Left lung (tissue), 4 donors: ENCODE measurements at regions not wholly inside any gene's neighbourhood (a gene's known extent, or its start where the extent isn't known, plus 50 kb on each side); places are given as distances from the start of the nearest gene placed in this dataset.
A peak's percentile ranks its signal among the peaks of the same experiment; 100 is the strongest.

Experiments used
- ATAC-seq: fragments of 200-7000 bp; cut with Tn5 transposase; one replicate; pipeline ENCODE4 v1.9.1; 2020; ENCODE audit warnings: moderate library complexity
- DNase-seq, 4 donors: peaks; one replicate each; pipeline ENCODE4 v3.0.0-alpha.2; 2013 to 2020
- H3K27ac ChIP-seq, 2 donors: fragments of 200-600 bp; sonication (generic) in 1 of 2; one replicate each; pipeline versions ENCODE4 v1.5.0 to v1.8.0; 2020 to 2021
- H3K27me3 ChIP-seq, 2 donors: fragments of 200-600 bp; sonication (generic) in 1 of 2; one replicate each; pipeline versions ENCODE4 v1.5.0 to v1.8.0; 2020 to 2021
- H3K36me3 ChIP-seq, 2 donors: fragments of 200-600 bp; sonication (generic) in 1 of 2; one replicate each; pipeline versions ENCODE4 v1.5.0 to v1.8.0; 2020 to 2021
- H3K4me1 ChIP-seq, 2 donors: fragments of 200-600 bp; one replicate each; pipeline ENCODE4 v1.8.0; 2021
- H3K4me3 ChIP-seq, 2 donors: fragments of 200-600 bp; sonication (generic) in 1 of 2; one replicate each; pipeline versions ENCODE4 v1.5.0 to v1.8.0; 2020 to 2021; ENCODE audit warnings: mild to moderate bottlenecking in 1 of 2
- H3K9me3 ChIP-seq, 2 donors: fragments of 200-600 bp; sonication (generic) in 1 of 2; one replicate each; pipeline versions ENCODE4 v1.5.0 to v1.8.0; 2020 to 2021
- CTCF ChIP-seq, 2 donors: fragments of 200-600 bp; sonication (generic) in 1 of 2; IDR thresholded peaks; one replicate each; pipeline versions ENCODE4 v1.5.0 to v1.8.0; 2021; ENCODE audit warnings: antibody characterized with exemption in 2 of 2
- intact Hi-C, 2 donors: fragments of 100-400 bp; cut with DNase I; formaldehyde crosslinking; loops; one replicate each; pipeline versions ENCODE4 v1.11.2 to v1.14.2; 2022
- donor health status: DM: no; HTN: yes; CAD: no.
- donor health status: DM: no; HTN: no; CAD: no.

GRCh38 chr9:93843396-93843795, 111.8 kb downstream of the BARX1 start:
- Histone ChIP-seq H3K36me3 (no peaks in the 10 kb centered on the region), H3K9me3 (peaks cover 0 to 6% of the 10 kb centered on the region in 2 donors), H3K27ac (no peak overlapping the region), H3K4me1 (no peaks in the 10 kb centered on the region), H3K27me3 (no peaks in the 10 kb centered on the region), H3K4me3 (no peak overlapping the region)
- intact Hi-C loops: no loop called here
- no peak for TF ChIP-seq CTCF (IDR thresholded peaks at IDR 0.05)
- no peak for DNase-seq
- no peak for ATAC-seq

GRCh38 chr9:93830606-93831005, 124.5 kb downstream of the BARX1 start:
- intact Hi-C loops: no loop called here
- Histone ChIP-seq H3K36me3 (no peaks in the 10 kb centered on the region), H3K4me3 (no peak overlapping the region), H3K27me3 (peaks cover 0 to 52% of the 10 kb centered on the region in 2 donors), H3K27ac (no peak overlapping the region), H3K4me1 (peaks cover 5 to 6% of the 10 kb centered on the region in 2 donors), H3K9me3 (no peaks in the 10 kb centered on the region)
- no peak for TF ChIP-seq CTCF (IDR thresholded peaks at IDR 0.05)
- ATAC-seq: no peak
- DNase-seq: no peak

GRCh38 chr9:93830012-93830596, 125.1 kb downstream of the BARX1 start:
- DNase-seq (no peak), ATAC-seq (no peak)
- no peaks in the 10 kb centered on the region for H3K9me3 ChIP-seq
- H3K27me3 ChIP-seq: peaks cover 0 to 57% of the 10 kb centered on the region in 2 donors
- H3K27ac ChIP-seq: no peak overlapping the region
- no peaks in the 10 kb centered on the region for H3K36me3 ChIP-seq
- TF ChIP-seq CTCF (IDR thresholded peaks at IDR 0.05): no peak
- H3K4me3 ChIP-seq: no peak overlapping the region
- peaks cover 5 to 6% of the 10 kb centered on the region in 2 donors for H3K4me1 ChIP-seq
- intact Hi-C loops: no loop called here

DNA sequence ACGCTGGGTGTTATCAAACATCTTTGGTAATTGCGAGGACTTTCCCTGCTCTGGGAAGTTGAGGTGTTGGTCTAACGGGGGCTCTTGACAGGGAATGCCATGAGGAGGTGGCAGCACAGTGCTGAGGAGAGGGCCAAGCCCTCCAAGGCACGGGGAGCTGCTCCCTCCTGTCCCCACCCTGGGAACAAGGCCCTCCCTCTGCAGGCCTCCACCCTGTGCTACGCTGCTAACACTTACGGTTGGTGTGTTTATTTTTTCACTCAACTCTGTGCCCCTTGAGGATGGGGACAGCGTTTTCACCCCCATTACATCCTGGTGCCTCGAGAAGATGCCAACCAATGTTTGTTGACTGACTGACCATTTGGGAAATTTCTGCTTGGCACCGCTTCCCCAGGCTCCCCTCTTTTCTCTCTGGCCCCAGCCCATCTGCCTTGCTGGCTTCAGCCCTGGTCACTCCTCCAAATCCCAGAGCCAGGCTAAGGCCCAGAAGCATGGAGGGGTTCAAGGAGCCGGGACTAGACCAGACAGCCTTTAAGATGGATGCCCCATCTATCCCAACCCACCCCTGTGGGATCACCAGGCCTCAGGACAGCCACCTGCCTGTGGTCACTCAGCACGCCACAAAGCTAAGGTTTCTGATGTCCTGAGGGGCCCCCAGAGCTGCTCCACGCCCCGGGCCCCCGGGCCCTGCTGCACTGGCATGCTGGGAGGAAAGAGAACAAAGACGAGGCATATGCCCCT, 125.7 kb downstream of the BARX1 start:
- no peak overlapping the region for H3K4me3 ChIP-seq
- ATAC-seq (no peak), DNase-seq (peak in 1 of 4 donors; percentile 47)
- no peak overlapping the region for H3K27ac ChIP-seq
- no peaks in the 10 kb centered on the region for H3K9me3 ChIP-seq
- TF ChIP-seq CTCF (IDR thresholded peaks at IDR 0.05): no peak
- H3K4me1 ChIP-seq: peaks cover 5 to 6% of the 10 kb centered on the region in 2 donors
- H3K36me3 ChIP-seq: no peaks in the 10 kb centered on the region
- intact Hi-C loops: no loop called here
- H3K27me3 ChIP-seq: peaks cover 0 to 62% of the 10 kb centered on the region in 2 donors

GRCh38 chr9:93828331-93829097, 126.6 kb downstream of the BARX1 start:
- peaks cover 5 to 6% of the 10 kb centered on the region in 2 donors for H3K4me1 ChIP-seq
- intact Hi-C loops: no loop called here

More at GRCh38 chr9:93828331-93829097, 126.6 kb downstream of the BARX1 start:
- DNase-seq (peak in 1 of 4 donors; percentile 41), ATAC-seq (no peak)
- Histone ChIP-seq H3K27me3 (peaks cover 0 to 67% of the 10 kb centered on the region in 2 donors), H3K9me3 (no peaks in the 10 kb centered on the region), H3K27ac (no peak overlapping the region), H3K36me3 (no peaks in the 10 kb centered on the region), H3K4me3 (no peak overlapping the region)
- TF ChIP-seq CTCF (IDR thresholded peaks at IDR 0.05): no peak
